Ishikawa (cell line): ENCODE measurements at regions not wholly inside any gene's neighbourhood (a gene's known extent, or its start where the extent isn't known, plus 50 kb on each side); places are given as distances from the start of the nearest gene placed in this dataset.

Source experiments
- EGR1 ChIP-seq: IDR thresholded peaks from 2 replicates; pipeline ENCODE4 v1.6.1; 2012
- EP300 ChIP-seq: IDR thresholded peaks from 2 replicates; pipeline ENCODE4 v1.6.1; 2012; ENCODE audit warnings: borderline replicate concordance
- NFIC ChIP-seq: IDR thresholded peaks from 2 replicates; pipeline ENCODE4 v1.6.1; 2012
- REST ChIP-seq: IDR thresholded peaks from 2 replicates; pipeline ENCODE4 v1.6.1; 2012; ENCODE audit warnings: low read depth, mild to moderate bottlenecking
- TAF1 ChIP-seq: IDR thresholded peaks from 2 replicates; pipeline ENCODE4 v1.6.1; 2012; ENCODE audit warnings: low read depth, mild to moderate bottlenecking
- TCF12 ChIP-seq: IDR thresholded peaks from 2 replicates; pipeline ENCODE4 v1.6.1; 2012; ENCODE audit warnings: low read depth
- TEAD4 ChIP-seq: IDR thresholded peaks from 2 replicates; pipeline ENCODE4 v1.6.1; 2012
- YY1 ChIP-seq: IDR thresholded peaks from 2 replicates; pipeline ENCODE4 v1.6.1; 2012; ENCODE audit warnings: low read depth
- TF ChIP-seq, protein P1 (sequence below): IDR thresholded peaks from 2 replicates; pipeline ENCODE4 v1.6.1; 2012

DNA sequence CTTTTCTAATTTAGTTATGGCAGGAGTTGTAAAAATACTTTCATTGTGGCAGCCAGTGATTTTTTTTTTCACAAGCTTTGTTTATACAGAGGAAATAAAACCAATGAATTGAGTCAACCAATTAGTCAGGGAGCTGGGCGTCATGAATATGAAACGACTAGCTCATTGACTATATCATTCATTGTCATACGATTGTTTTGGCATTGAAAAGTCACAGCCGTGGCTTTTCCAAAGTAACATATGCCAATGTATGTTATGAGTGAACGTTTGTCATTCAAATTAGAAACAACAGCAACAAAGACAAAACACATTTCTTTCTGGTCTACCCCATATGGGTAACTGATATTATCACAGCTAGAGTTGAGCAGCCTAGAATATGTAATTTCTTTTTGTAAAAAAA is 810.6 kb downstream of the EPHA7 start:
- TF ChIP-seq TCF12: no peak
- no peak for TF ChIP-seq YY1
- TF ChIP-seq EP300: no peak
- TF ChIP-seq TEAD4: no peak
- no peak for TF ChIP-seq REST
- no peak for TF ChIP-seq TAF1
- no peak for TF ChIP-seq EGR1
- TF ChIP-seq NFIC: no peak
- TF ChIP-seq, protein P1, sequence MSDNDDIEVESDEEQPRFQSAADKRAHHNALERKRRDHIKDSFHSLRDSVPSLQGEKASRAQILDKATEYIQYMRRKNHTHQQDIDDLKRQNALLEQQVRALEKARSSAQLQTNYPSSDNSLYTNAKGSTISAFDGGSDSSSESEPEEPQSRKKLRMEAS: no peak
